ENCODE measurements at regions not wholly inside any gene's neighbourhood (a gene's known extent, or its start where the extent isn't known, plus 50 kb on each side); places are given as distances from the start of the nearest gene placed in this dataset.

- H3K27me3 Mint-ChIP-seq: no peaks in the 10 kb centered on the region
- peaks cover 18% of the 10 kb centered on the region for H3K36me3 Mint-ChIP-seq
- peaks cover 5% of the 10 kb centered on the region for H3K9me3 Mint-ChIP-seq
- no peak for TF ChIP-seq CTCF (conservative IDR thresholded peaks at IDR 0.05)
- DNase-seq (ENCODE audit: extremely low spot score, unreplicated experiment): no peak
- H3K4me3 Mint-ChIP-seq: no peak overlapping the region
- H3K4me1 Mint-ChIP-seq (ENCODE audit: unreplicated experiment): peaks cover 5% of the 10 kb centered on the region
- H3K27ac Mint-ChIP-seq: no peak overlapping the region
These were observed 417.0 kb upstream of the RGS6 start for GRCh38 chr14:71514941-71515919.

GRCh38 chr14:71521238-71522135 is 410.7 kb upstream of the RGS6 start:
- no peaks in the 10 kb centered on the region for H3K27me3 Mint-ChIP-seq

DNA sequence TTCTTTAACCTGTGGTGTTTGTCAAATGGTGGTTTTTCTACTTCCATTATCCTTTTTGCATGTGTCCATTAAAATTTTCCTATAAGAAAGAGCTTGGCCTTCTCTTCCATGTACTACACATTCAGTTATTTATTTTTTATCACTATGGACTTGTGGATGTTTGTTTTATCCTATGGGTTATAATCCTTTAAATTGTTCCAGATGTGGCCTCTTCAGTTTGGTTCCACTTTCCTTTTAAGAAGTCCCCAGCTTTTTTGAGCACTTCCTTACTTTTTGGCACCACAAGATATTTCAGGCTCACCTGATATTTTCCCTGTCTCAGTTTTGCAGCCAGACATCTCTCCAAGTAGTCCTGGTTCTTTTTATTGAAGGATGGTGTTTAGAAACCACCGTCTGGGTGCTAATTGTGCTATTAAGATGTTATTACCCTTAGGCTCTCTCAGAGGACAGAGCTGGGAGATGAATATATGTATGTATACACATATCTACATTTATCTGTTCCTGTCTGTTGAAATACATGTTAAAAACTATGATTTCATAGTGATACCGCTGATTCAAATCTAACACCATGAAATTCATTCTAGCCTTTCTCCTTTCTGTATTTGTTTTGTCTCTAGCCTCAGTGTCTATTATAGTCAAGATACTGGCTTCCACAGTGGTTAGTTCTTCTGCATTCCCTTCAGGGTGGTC is 408.5 kb upstream of the RGS6 start:
- H3K27ac Mint-ChIP-seq: no peak overlapping the region
- TF ChIP-seq CTCF (conservative IDR thresholded peaks at IDR 0.05): no peak
- H3K36me3 Mint-ChIP-seq: no peaks in the 10 kb centered on the region
- H3K9me3 Mint-ChIP-seq: no peaks in the 10 kb centered on the region
- DNase-seq (ENCODE audit: extremely low spot score, unreplicated experiment): no peak
- no peaks in the 10 kb centered on the region for H3K27me3 Mint-ChIP-seq
- H3K4me3 Mint-ChIP-seq: no peak overlapping the region
- H3K4me1 Mint-ChIP-seq (ENCODE audit: unreplicated experiment): peaks cover 13% of the 10 kb centered on the region

More at GRCh38 chr14:71521238-71522135, 410.7 kb upstream of the RGS6 start:
- no peak for DNase-seq (ENCODE audit: extremely low spot score, unreplicated experiment)
- Mint-ChIP-seq H3K9me3 (no peaks in the 10 kb centered on the region), H3K4me1 (ENCODE audit: unreplicated experiment) (peaks cover 13% of the 10 kb centered on the region), H3K36me3 (peaks cover 6% of the 10 kb centered on the region), H3K27ac (no peak overlapping the region), H3K4me3 (no peak overlapping the region)
- TF ChIP-seq CTCF (conservative IDR thresholded peaks at IDR 0.05): no peak

GRCh38 chr14:71524320-71524982 is 407.8 kb upstream of the RGS6 start:
- no peak for TF ChIP-seq CTCF (conservative IDR thresholded peaks at IDR 0.05)
- no peak for DNase-seq (ENCODE audit: extremely low spot score, unreplicated experiment)
- Mint-ChIP-seq H3K27me3 (no peaks in the 10 kb centered on the region), H3K9me3 (no peaks in the 10 kb centered on the region), H3K27ac (no peak overlapping the region), H3K4me1 (ENCODE audit: unreplicated experiment) (peaks cover 13% of the 10 kb centered on the region), H3K4me3 (no peak overlapping the region), H3K36me3 (no peaks in the 10 kb centered on the region)

Measured in type B pancreatic cell (in vitro differentiated cells).